ENCODE measurements at regions not wholly inside any gene's neighbourhood (a gene's known extent, or its start where the extent isn't known, plus 50 kb on each side); places are given as distances from the start of the nearest gene placed in this dataset.

GRCh38 chr1:188496506-188496905 is 1667.8 kb downstream of the PLA2G4A start:
- no peaks in the 10 kb centered on the region for H3K9me3 ChIP-seq (ENCODE audit: low read length)
- H3F3A ChIP-seq (ENCODE audit: insufficient read depth, low read length), result no peaks in the 10 kb centered on the region
- H3K4me2 ChIP-seq (ENCODE audit: low read length), result no peak overlapping the region
- no peak overlapping the region for H3K27ac ChIP-seq (ENCODE audit: low read depth, low read length, poor library complexity, severe bottlenecking)
- H3K9ac ChIP-seq (ENCODE audit: low read length), result no peak overlapping the region
- no peak overlapping the region for H2AFZ ChIP-seq (ENCODE audit: low read length)
- H3K4me1 ChIP-seq (ENCODE audit: insufficient read depth, low read length, severe bottlenecking), result no peaks in the 10 kb centered on the region
- H3K36me3 ChIP-seq (ENCODE audit: insufficient read depth, low read length), result no peaks in the 10 kb centered on the region
- no peaks in the 10 kb centered on the region for H3K27me3 ChIP-seq (ENCODE audit: insufficient read depth, low read length)
- H3K79me2 ChIP-seq (ENCODE audit: insufficient read depth, low read length), result no peaks in the 10 kb centered on the region
- TF ChIP-seq, protein P1, sequence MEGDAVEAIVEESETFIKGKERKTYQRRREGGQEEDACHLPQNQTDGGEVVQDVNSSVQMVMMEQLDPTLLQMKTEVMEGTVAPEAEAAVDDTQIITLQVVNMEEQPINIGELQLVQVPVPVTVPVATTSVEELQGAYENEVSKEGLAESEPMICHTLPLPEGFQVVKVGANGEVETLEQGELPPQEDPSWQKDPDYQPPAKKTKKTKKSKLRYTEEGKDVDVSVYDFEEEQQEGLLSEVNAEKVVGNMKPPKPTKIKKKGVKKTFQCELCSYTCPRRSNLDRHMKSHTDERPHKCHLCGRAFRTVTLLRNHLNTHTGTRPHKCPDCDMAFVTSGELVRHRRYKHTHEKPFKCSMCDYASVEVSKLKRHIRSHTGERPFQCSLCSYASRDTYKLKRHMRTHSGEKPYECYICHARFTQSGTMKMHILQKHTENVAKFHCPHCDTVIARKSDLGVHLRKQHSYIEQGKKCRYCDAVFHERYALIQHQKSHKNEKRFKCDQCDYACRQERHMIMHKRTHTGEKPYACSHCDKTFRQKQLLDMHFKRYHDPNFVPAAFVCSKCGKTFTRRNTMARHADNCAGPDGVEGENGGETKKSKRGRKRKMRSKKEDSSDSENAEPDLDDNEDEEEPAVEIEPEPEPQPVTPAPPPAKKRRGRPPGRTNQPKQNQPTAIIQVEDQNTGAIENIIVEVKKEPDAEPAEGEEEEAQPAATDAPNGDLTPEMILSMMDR (IDR thresholded peaks at IDR 0.05; ENCODE audit: low read length), result no peak
- TF ChIP-seq EZH2 (IDR thresholded peaks at IDR 0.05; ENCODE audit: borderline replicate concordance, low read length), result no peak
- no peaks in the 10 kb centered on the region for H3K9me2 ChIP-seq (ENCODE audit: low read depth, low read length)
- H4K20me1 ChIP-seq (ENCODE audit: insufficient read depth, low read length), result no peaks in the 10 kb centered on the region
- H3K4me3 ChIP-seq (ENCODE audit: low read depth, low read length, poor library complexity, severe bottlenecking), result no peak overlapping the region

DNA sequence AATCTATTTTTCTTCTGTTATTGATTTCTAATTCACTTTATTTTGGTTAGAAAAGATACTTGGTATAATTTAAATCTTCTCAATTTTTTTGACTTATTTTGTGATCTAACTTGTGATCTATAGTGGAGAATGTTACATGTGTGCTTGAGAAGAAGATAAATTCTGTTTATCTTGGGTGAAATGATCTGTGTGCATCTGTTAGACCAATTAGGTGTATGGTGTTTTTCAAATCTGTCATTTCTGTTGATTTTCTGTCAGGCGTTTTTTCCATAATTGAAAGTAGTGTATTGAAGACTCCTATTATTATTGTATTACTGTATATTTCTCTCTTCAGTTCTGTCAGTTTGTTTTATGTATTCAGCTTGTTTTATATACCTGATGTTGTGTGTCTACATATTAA is 1668.3 kb downstream of the PLA2G4A start:
- Histone ChIP-seq H3K79me2 (ENCODE audit: insufficient read depth, low read length) (no peaks in the 10 kb centered on the region), H4K20me1 (ENCODE audit: insufficient read depth, low read length) (no peaks in the 10 kb centered on the region), H3K36me3 (ENCODE audit: insufficient read depth, low read length) (no peaks in the 10 kb centered on the region), H3K4me3 (ENCODE audit: low read depth, low read length, poor library complexity, severe bottlenecking) (no peak overlapping the region), H3K4me2 (ENCODE audit: low read length) (no peak overlapping the region), H3K9me3 (ENCODE audit: low read length) (no peaks in the 10 kb centered on the region), H3K27me3 (ENCODE audit: insufficient read depth, low read length) (no peaks in the 10 kb centered on the region), H3F3A (ENCODE audit: insufficient read depth, low read length) (no peaks in the 10 kb centered on the region), H2AFZ (ENCODE audit: low read length) (no peak overlapping the region), H3K9ac (ENCODE audit: low read length) (no peak overlapping the region), H3K27ac (ENCODE audit: low read depth, low read length, poor library complexity, severe bottlenecking) (no peak overlapping the region), H3K9me2 (ENCODE audit: low read depth, low read length) (no peaks in the 10 kb centered on the region), H3K4me1 (ENCODE audit: insufficient read depth, low read length, severe bottlenecking) (no peaks in the 10 kb centered on the region)
- TF ChIP-seq, protein P1 (IDR thresholded peaks at IDR 0.05; ENCODE audit: low read length), result no peak
- TF ChIP-seq EZH2 (IDR thresholded peaks at IDR 0.05; ENCODE audit: borderline replicate concordance, low read length), result no peak

GRCh38 chr1:188499690-188500089 is 1670.9 kb downstream of the PLA2G4A start:
- no peaks in the 10 kb centered on the region for H3F3A ChIP-seq (ENCODE audit: insufficient read depth, low read length)
- no peaks in the 10 kb centered on the region for H3K4me1 ChIP-seq (ENCODE audit: insufficient read depth, low read length, severe bottlenecking)
- no peak overlapping the region for H2AFZ ChIP-seq (ENCODE audit: low read length)
- H3K4me2 ChIP-seq (ENCODE audit: low read length), result no peak overlapping the region
- no peak overlapping the region for H3K9ac ChIP-seq (ENCODE audit: low read length)
- H3K36me3 ChIP-seq (ENCODE audit: insufficient read depth, low read length), result no peaks in the 10 kb centered on the region
- H3K79me2 ChIP-seq (ENCODE audit: insufficient read depth, low read length), result no peaks in the 10 kb centered on the region
- no peaks in the 10 kb centered on the region for H3K9me3 ChIP-seq (ENCODE audit: low read length)
- H3K9me2 ChIP-seq (ENCODE audit: low read depth, low read length), result no peaks in the 10 kb centered on the region
- no peaks in the 10 kb centered on the region for H4K20me1 ChIP-seq (ENCODE audit: insufficient read depth, low read length)
- TF ChIP-seq, protein P1 (IDR thresholded peaks at IDR 0.05; ENCODE audit: low read length), result no peak
- no peak for TF ChIP-seq EZH2 (IDR thresholded peaks at IDR 0.05; ENCODE audit: borderline replicate concordance, low read length)
- no peaks in the 10 kb centered on the region for H3K27me3 ChIP-seq (ENCODE audit: insufficient read depth, low read length)
- no peak overlapping the region for H3K4me3 ChIP-seq (ENCODE audit: low read depth, low read length, poor library complexity, severe bottlenecking)
- no peak overlapping the region for H3K27ac ChIP-seq (ENCODE audit: low read depth, low read length, poor library complexity, severe bottlenecking)
